GM23248 (cell line): ENCODE measurements at regions not wholly inside any gene's neighbourhood (a gene's known extent, or its start where the extent isn't known, plus 50 kb on each side); places are given as distances from the start of the nearest gene placed in this dataset.
"Not testable (repeated sequence)": the region's sequence is repeated elsewhere in the genome, so short reads cannot be mapped to it uniquely, and the experiment has no call there.

Experiments
- DNase-seq: peaks from one replicate; pipeline ENCODE4 v3.0.0-alpha.2; 2015
- H2AFZ ChIP-seq: fragments of 200-600 bp; sonication (generic); 2 replicates; pipeline ENCODE4 v1.6.1; 2016; ENCODE audit warnings: antibody characterized with exemption
- H3F3A ChIP-seq: fragments of 200-600 bp; sonication (generic); 2 replicates; pipeline ENCODE4 v1.6.1; 2016; ENCODE audit warnings: mild to moderate bottlenecking, antibody characterized with exemption, mixed run types; ENCODE audit not compliant: insufficient read depth
- H3K27ac ChIP-seq: fragments of 200-600 bp; sonication (generic); 2 replicates; pipeline ENCODE4 v1.5.1; 2016; ENCODE audit warnings: mild to moderate bottlenecking
- H3K27me3 ChIP-seq: fragments of 200-600 bp; sonication (generic); replicated peaks from 2 replicates; pipeline ENCODE4 v1.6.1; 2016; ENCODE audit warnings: mild to moderate bottlenecking; ENCODE audit not compliant: insufficient read depth
- H3K36me3 ChIP-seq: fragments of 200-600 bp; sonication (generic); 2 replicates; pipeline ENCODE4 v1.6.1; 2016; ENCODE audit warnings: low read depth, mild to moderate bottlenecking
- H3K4me1 ChIP-seq: fragments of 200-600 bp; sonication (generic); 2 replicates; pipeline ENCODE4 v1.6.1; 2016; ENCODE audit warnings: mild to moderate bottlenecking; ENCODE audit not compliant: insufficient read depth
- H3K4me2 ChIP-seq: fragments of 200-600 bp; sonication (generic); one replicate; pipeline ENCODE4 v1.6.1; 2016; ENCODE audit warnings: mild to moderate bottlenecking; ENCODE audit not compliant: unreplicated experiment
- H3K4me3 ChIP-seq: fragments of 200-600 bp; sonication (generic); 2 replicates; pipeline ENCODE4 v1.5.1; 2016; ENCODE audit warnings: mild to moderate bottlenecking
- H3K79me2 ChIP-seq: fragments of 200-600 bp; sonication (generic); 2 replicates; pipeline ENCODE4 v1.6.1; 2016; ENCODE audit warnings: mild to moderate bottlenecking; ENCODE audit not compliant: insufficient read depth
- H3K9ac ChIP-seq: fragments of 200-600 bp; sonication (generic); 2 replicates; pipeline ENCODE4 v1.6.1; 2016; ENCODE audit warnings: mild to moderate bottlenecking
- H3K9me2 ChIP-seq: fragments of 200-600 bp; sonication (generic); 2 replicates; pipeline ENCODE4 v1.6.1; 2016; ENCODE audit warnings: mixed run types, mild to moderate bottlenecking, moderate library complexity; ENCODE audit not compliant: insufficient read depth
- H3K9me3 ChIP-seq: fragments of 200-600 bp; sonication (generic); one replicate; pipeline ENCODE4 v1.6.1; 2017; ENCODE audit warnings: low read depth
- H4K20me1 ChIP-seq: fragments of 200-600 bp; sonication (generic); 2 replicates; pipeline ENCODE4 v1.6.0; 2016; ENCODE audit not compliant: insufficient read depth
- EZH2 ChIP-seq: fragments of 200-600 bp; sonication (generic); IDR thresholded peaks from 2 replicates; pipeline ENCODE4 v1.6.1; 2018; ENCODE audit warnings: antibody characterized with exemption, mild to moderate bottlenecking; ENCODE audit not compliant: insufficient read depth, poor library complexity, severe bottlenecking
- EZH2phosphoT487 ChIP-seq: fragments of 200-600 bp; sonication (generic); IDR thresholded peaks from 2 replicates; pipeline ENCODE4 v1.6.1; 2018; ENCODE audit warnings: antibody characterized with exemption, moderate library complexity, mild to moderate bottlenecking, low read depth; ENCODE audit not compliant: insufficient read depth
- WGBS, 2 experiments: methylation state at CpG; one replicate each; pipeline ENCODE4 v1.1.6; 2015 to 2017; ENCODE audit warnings: low lambda C conversion rate in 2 of 2, low coverage in 1 of 2; ENCODE audit errors: missing lambda C conversion rate in 2 of 2; 5-methylcytosine and 5-hydroxymethylcytosine counted together
- in situ Hi-C: fragments of 300-500 bp; cut with MboI; formaldehyde crosslinking; loops from 2 replicates; pipeline ENCODE4 v1.15.0; 2020

DNA sequence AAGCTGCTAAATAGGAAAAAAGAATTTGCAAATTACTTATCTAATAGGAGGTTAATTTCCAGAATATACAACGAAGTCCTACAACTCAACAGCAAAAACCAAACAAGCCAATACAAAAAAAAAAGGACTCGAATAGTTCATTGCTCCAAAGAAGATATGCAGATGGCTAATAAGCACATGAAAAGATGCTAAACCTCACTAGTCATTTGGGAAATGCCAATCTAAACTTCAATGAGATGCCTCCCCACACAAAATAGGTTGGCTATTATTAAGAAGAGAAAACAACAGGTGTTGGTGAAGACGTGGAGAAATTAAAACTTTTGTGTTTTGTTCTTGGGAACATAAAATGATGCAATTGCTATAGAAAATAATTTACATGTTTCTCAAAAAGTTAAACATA, 1634.4 kb upstream of the DDX18 start:
- DNase-seq = no peak
- 11 to 16% methylated on average over 3 of the region's 3 CpGs for WGBS, 2 experiments
- Histone ChIP-seq H3K36me3 (no peaks in the 10 kb centered on the region), H3K27me3 (no peaks in the 10 kb centered on the region), H3K4me2 (no peak overlapping the region), H3K9ac (no peak overlapping the region), H3K27ac (no peak overlapping the region), H3K79me2 (no peaks in the 10 kb centered on the region), H3F3A (no peaks in the 10 kb centered on the region), H3K9me3 (no peaks in the 10 kb centered on the region), H3K9me2 (0 out of 2 replicates have a peak, but pooled peaks cover 3% of the 10 kb centered on the region), H2AFZ (no peak overlapping the region), H3K4me3 (no peak overlapping the region), H4K20me1 (no peaks in the 10 kb centered on the region; the same call in 1 of the 2 replicates), H3K4me1 (no peaks in the 10 kb centered on the region)
- in situ Hi-C loops = no loop called here
- TF ChIP-seq EZH2 = no peak
- no peak for TF ChIP-seq EZH2phosphoT487

DNA sequence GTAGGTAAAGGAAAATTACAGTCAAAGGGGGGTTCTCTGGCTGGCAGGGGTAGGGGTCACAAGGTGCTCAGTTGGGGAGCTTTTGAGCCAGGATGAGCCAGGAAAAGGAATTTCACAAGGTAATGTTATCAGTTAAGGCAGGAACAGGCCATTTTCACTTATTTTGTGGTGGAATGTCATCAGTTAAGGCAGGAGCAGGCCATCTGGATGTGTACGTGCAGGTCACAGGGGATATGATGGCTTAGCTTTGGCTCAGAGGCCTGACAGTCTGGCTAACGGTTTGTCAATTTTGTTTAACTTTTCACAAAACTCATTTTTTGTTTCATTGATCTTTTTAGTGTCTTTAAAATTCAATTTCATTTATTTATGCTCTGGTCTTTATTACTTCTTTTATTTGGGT, 1623.8 kb upstream of the DDX18 start:
- H3K4me1 ChIP-seq, in situ Hi-C loops, H4K20me1 ChIP-seq, H3K4me2 ChIP-seq, H3K9me3 ChIP-seq, DNase-seq, H3K79me2 ChIP-seq, H3K9me2 ChIP-seq, H3K27me3 ChIP-seq, H2AFZ ChIP-seq, H3K36me3 ChIP-seq, H3K27ac ChIP-seq, H3F3A ChIP-seq, H3K9ac ChIP-seq, H3K4me3 ChIP-seq: not testable (repeated sequence)
- 4 to 13% methylated on average over 2 of the region's 2 CpGs for WGBS, 2 experiments

DNA sequence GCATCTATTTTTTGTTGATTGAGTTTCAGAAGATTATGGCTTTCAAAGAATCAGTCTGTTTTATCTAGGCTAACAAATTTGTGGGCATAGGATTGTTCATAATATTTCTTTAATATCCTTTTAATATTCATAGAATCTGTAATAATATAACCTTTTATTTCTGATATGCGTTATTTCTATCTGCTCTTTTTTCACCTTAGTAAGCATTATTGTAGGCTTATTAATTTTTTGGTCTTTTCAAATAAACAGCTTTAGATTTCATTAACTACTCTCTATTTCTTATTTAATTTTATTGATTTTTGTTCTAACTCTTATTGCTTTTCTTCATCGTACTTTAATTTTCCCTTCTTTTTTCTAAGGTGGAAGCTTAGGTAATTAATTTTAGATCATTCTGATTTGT, 1614.4 kb upstream of the DDX18 start:
- Histone ChIP-seq H3K4me2 (no peak overlapping the region), H2AFZ (no peak overlapping the region), H3K27me3 (no peaks in the 10 kb centered on the region), H3F3A (no peaks in the 10 kb centered on the region), H3K4me3 (no peak overlapping the region), H3K4me1 (no peaks in the 10 kb centered on the region), H3K9ac (no peak overlapping the region), H3K36me3 (no peaks in the 10 kb centered on the region), H3K79me2 (no peaks in the 10 kb centered on the region), H4K20me1 (no peaks in the 10 kb centered on the region), H3K27ac (no peak overlapping the region), H3K9me2 (no peaks in the 10 kb centered on the region), H3K9me3 (peaks cover 7% of the 10 kb centered on the region)
- no peak for DNase-seq
- WGBS, 2 experiments = 23 to 26% methylated on average over 2 of the region's 2 CpGs
- in situ Hi-C loops = no loop called here
- TF ChIP-seq EZH2 (no peak), EZH2phosphoT487 (no peak)

DNA sequence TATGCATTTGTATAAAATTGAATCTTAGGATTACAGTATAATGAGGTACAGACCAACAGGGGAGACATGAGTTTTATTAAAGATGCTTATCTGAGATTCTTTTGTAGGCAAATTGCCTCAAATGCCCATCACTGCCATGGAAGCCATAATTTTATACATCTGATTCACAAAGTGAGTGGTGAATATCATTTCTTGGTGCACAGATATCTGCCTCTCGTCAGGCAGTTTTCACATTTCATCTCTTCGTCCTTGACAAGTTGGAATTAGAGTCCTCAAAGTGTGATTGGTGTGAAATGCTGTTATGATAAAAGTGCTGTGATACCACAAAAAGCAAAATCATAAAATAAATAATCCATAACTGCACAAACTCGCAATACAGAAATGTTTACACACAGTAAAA, 1602.8 kb upstream of the DDX18 start:
- DNase-seq = no peak
- Histone ChIP-seq H2AFZ (no peak overlapping the region), H3K9ac (no peak overlapping the region), H3F3A (no peaks in the 10 kb centered on the region), H4K20me1 (no peaks in the 10 kb centered on the region), H3K27ac (no peak overlapping the region), H3K4me1 (no peaks in the 10 kb centered on the region), H3K27me3 (no peaks in the 10 kb centered on the region), H3K4me2 (no peak overlapping the region), H3K9me3 (no peaks in the 10 kb centered on the region), H3K4me3 (no peak overlapping the region), H3K36me3 (no peaks in the 10 kb centered on the region), H3K9me2 (no peaks in the 10 kb centered on the region), H3K79me2 (no peaks in the 10 kb centered on the region)
- in situ Hi-C loops = no loop called here
- TF ChIP-seq EZH2phosphoT487 (no peak), EZH2 (no peak)
- 5 to 6% methylated on average over 3 of the region's 3 CpGs for WGBS, 2 experiments

DNA sequence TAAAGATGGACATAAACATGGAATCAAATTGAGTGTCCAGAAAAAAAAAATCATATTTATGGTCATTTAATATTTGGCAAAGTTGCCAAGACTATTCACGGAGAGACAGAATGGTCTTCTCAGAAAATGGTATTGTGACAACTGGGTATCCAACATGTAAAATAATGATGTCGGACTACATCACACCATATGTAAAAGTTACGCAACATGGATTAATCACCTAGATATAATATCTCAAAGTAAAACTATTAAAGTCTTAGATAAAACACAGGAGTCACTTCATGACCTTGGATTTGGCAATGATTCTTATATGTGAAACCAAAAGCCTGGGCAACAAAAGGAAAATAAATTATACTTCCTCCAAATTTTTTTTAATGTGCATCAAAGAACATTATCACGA, 1591.7 kb upstream of the DDX18 start:
- Histone ChIP-seq H3F3A (no peaks in the 10 kb centered on the region), H3K4me1 (no peaks in the 10 kb centered on the region), H3K9me3 (no peaks in the 10 kb centered on the region), H3K4me3 (no peak overlapping the region), H3K79me2 (no peaks in the 10 kb centered on the region), H4K20me1 (no peaks in the 10 kb centered on the region), H3K9me2 (no peaks in the 10 kb centered on the region), H3K9ac (no peak overlapping the region), H3K4me2 (no peak overlapping the region), H3K27ac (no peak overlapping the region), H2AFZ (no peak overlapping the region), H3K36me3 (no peaks in the 10 kb centered on the region), H3K27me3 (no peaks in the 10 kb centered on the region)
- in situ Hi-C loops = no loop called here
- no peak for TF ChIP-seq EZH2
- TF ChIP-seq EZH2phosphoT487 = no peak
- no peak for DNase-seq
- 37 to 43% methylated on average over 4 of the region's 4 CpGs for WGBS, 2 experiments
